ENCODE measurements at regions not wholly inside any gene's neighbourhood (a gene's known extent, or its start where the extent isn't known, plus 50 kb on each side); places are given as distances from the start of the nearest gene placed in this dataset.

- peak; percentile 68 for DNase-seq
Observed at GRCh38 chr1:90133133-90133532, 138.2 kb downstream of the ZNF326 start.

- DNase-seq, result no peak
Observed at GRCh38 chr1:90132306-90132705, 137.4 kb downstream of the ZNF326 start.

GRCh38 chr1:90127288-90127953 is 132.5 kb downstream of the ZNF326 start:
- no peak for DNase-seq

GRCh38 chr1:90126834-90127233 is 131.9 kb downstream of the ZNF326 start:
- DNase-seq, result no peak

- DNase-seq, result peak; percentile 95
Observed at GRCh38 chr1:90122654-90123340, 127.9 kb downstream of the ZNF326 start.

GRCh38 chr1:90114521-90115141 is 119.7 kb downstream of the ZNF326 start:
- DNase-seq, result peak; percentile 83

DNA sequence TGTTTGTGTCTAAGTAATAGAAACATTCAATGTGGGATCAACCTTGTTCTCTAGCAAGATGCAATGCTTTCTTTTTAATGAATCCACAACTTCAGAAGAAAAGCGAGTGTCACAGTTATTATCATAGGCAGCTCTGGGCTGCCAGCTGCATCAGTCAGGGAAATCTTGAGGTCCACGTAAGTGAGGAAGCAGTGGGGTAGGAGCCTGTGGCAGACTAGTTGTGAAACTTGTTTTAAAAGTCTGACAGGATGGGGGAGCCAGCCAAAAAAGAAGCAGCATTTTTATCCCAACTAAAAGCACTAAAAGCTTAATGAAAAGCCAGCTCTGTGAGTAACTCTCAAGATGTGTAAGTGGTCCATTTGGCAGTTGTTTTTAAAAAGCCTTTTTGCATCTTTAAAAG is 113.1 kb downstream of the ZNF326 start:
- DNase-seq, result no peak

DNA sequence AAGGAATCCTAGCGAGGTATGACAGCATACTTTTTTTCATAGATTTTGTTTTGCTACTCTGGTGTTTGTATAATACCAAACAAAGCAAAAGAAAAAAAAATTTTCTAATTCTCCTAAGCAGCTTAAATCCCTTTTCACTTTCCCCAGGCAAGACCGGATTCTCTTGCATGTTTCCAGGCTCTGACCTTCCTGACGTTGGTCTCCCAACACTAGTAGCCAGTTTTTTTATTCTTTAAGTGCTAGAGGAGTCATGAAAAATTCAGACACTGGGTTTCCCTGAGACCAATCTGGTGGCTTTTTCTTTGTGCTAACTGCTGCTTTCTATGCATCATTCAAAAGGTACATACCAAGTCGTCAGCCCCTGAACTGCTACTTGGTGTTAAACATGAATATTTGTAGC is 111.4 kb downstream of the ZNF326 start:
- no peak for DNase-seq

DNA sequence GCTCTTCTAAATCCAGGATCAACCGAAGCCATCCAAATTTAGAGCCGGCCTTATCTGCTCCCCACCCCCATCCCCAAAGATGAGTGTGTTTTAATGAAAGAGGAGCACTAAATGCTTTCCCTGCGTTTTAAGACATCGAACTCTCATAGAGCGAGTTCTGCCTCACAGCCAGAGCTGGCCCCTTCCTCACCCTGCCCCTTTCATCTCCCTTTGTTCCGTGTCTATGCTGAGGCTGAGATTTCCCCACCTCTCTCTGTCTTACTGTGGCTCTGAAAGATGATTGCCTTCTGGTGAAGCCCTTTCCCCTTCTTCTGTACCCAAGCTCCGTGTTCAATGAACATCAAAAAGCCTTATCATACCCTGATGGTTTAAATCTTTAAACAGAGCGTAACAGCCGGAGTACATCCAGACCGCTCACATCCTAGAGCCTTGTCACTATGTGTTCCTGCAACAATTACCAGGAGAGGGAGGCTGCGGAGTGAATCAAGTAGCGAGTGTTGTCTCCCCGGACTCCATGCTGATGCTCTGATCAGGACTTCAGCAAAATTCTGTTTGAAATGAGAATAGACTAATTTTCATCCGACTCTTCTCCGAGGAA is 110.1 kb downstream of the ZNF326 start:
- no peak for DNase-seq

DNA sequence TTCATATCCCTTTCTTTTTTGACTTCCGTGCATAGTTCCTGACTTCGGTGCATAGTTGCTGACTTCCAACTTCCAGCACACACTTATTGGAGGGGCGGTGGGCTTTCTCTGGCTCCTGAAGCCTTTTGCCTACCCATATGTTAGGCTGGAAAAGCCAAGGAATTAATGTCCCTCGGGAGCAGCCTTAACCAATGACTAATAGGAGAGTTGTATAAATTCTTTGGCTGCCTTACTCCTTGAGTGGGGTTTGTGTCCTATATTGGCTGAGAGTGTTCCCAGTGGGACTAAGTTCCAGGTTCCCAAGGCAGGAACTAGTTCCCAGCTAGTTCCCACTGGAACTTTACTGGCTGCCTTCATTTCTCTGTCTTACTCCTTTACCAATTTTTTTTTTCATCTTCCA is 105.7 kb downstream of the ZNF326 start:
- DNase-seq, result no peak

GRCh38 chr1:90092441-90092840 is 97.5 kb downstream of the ZNF326 start:
- no peak for DNase-seq
